H9 (cell line): ENCODE measurements at regions not wholly inside any gene's neighbourhood (a gene's known extent, or its start where the extent isn't known, plus 50 kb on each side); places are given as distances from the start of the nearest gene placed in this dataset.

Source experiments
- DNase-seq: peaks from one replicate; pipeline ENCODE4 v3.0.0-alpha.2; 2017
- H2AFZ ChIP-seq: one replicate; pipeline ENCODE4 v1.6.1; 2013; ENCODE audit warnings: mild to moderate bottlenecking, low read length, control low read depth, moderate library complexity
- H2AK5ac ChIP-seq: 2 replicates; pipeline ENCODE4 v1.6.1; 2013; ENCODE audit warnings: low read length, control low read depth, mixed read lengths; ENCODE audit not compliant: insufficient read length
- H2BK120ac ChIP-seq: one replicate; pipeline ENCODE4 v1.6.1; 2013; ENCODE audit warnings: low read depth, mild to moderate bottlenecking, low read length, control low read depth, inconsistent platforms; ENCODE audit not compliant: poor library complexity, severe bottlenecking
- H2BK12ac ChIP-seq: 2 replicates; pipeline ENCODE4 v1.6.1; 2013; ENCODE audit warnings: low read length, control low read depth, mixed read lengths, low read depth; ENCODE audit not compliant: insufficient read length
- H2BK15ac ChIP-seq: 2 replicates; pipeline ENCODE4 v1.6.1; 2013; ENCODE audit warnings: low read depth, low read length, control low read depth
- H2BK20ac ChIP-seq: one replicate; pipeline ENCODE4 v1.6.1; 2013; ENCODE audit warnings: low read depth, mild to moderate bottlenecking, low read length, control low read depth, inconsistent platforms; ENCODE audit not compliant: poor library complexity, severe bottlenecking
- H2BK5ac ChIP-seq: 2 replicates; pipeline ENCODE4 v1.6.1; 2013; ENCODE audit warnings: low read length, control low read depth, mixed read lengths; ENCODE audit not compliant: insufficient read length
- H3K14ac ChIP-seq: 2 replicates; pipeline ENCODE4 v1.6.1; 2013; ENCODE audit warnings: low read length, control low read depth; ENCODE audit not compliant: insufficient read depth
- H3K18ac ChIP-seq: 2 replicates; pipeline ENCODE4 v1.6.1; 2013; ENCODE audit warnings: low read depth, mild to moderate bottlenecking, mixed read lengths, low read length, control low read depth; ENCODE audit not compliant: insufficient read length
- H3K23ac ChIP-seq: 2 replicates; pipeline ENCODE4 v1.6.1; 2013; ENCODE audit warnings: low read length, control low read depth, mixed read lengths, low read depth; ENCODE audit not compliant: insufficient read length
- H3K23me2 ChIP-seq: 2 replicates; pipeline ENCODE4 v1.6.1; 2013; ENCODE audit warnings: low read depth, mild to moderate bottlenecking, mixed read lengths, low read length, control low read depth; ENCODE audit not compliant: insufficient read length, poor library complexity, severe bottlenecking
- H3K27ac ChIP-seq: 2 replicates; pipeline ENCODE4 v1.5.1; 2013; ENCODE audit warnings: low read length, control low read depth, mixed read lengths, low read depth; ENCODE audit not compliant: insufficient read length
- H3K27me3 ChIP-seq: 2 replicates; pipeline ENCODE4 v1.6.1; 2013; ENCODE audit warnings: low read length, control low read depth, inconsistent platforms; ENCODE audit not compliant: insufficient read depth
- H3K4ac ChIP-seq: 2 replicates; pipeline ENCODE4 v1.6.1; 2013; ENCODE audit warnings: low read depth, mild to moderate bottlenecking, control low read depth, inconsistent platforms, low read length, moderate library complexity
- H3K4me1 ChIP-seq: 2 replicates; pipeline ENCODE4 v1.6.1; 2013; ENCODE audit warnings: low read length, control low read depth, inconsistent platforms; ENCODE audit not compliant: insufficient read depth
- H3K4me2 ChIP-seq: 2 replicates; pipeline ENCODE4 v1.6.1; 2013; ENCODE audit warnings: low read length, control low read depth, mixed read lengths; ENCODE audit not compliant: insufficient read length, insufficient read depth
- H3K56ac ChIP-seq: 2 replicates; pipeline ENCODE4 v1.6.1; 2013; ENCODE audit warnings: low read depth, mild to moderate bottlenecking, mixed read lengths, low read length, control low read depth; ENCODE audit not compliant: insufficient read length
- H3K79me1 ChIP-seq: 2 replicates; pipeline ENCODE4 v1.6.1; 2013; ENCODE audit warnings: low read depth, mild to moderate bottlenecking, moderate library complexity, low read length, control low read depth, inconsistent platforms; ENCODE audit not compliant: insufficient read depth, poor library complexity, severe bottlenecking
- H3K79me2 ChIP-seq: 2 replicates; pipeline ENCODE4 v1.6.1; 2013; ENCODE audit warnings: low read length, control low read depth, inconsistent platforms; ENCODE audit not compliant: insufficient read depth
- H3K9ac ChIP-seq: 2 replicates; pipeline ENCODE4 v1.6.1; 2013; ENCODE audit warnings: low read length, control low read depth, mixed read lengths; ENCODE audit not compliant: insufficient read length; ENCODE audit errors: extremely low read depth
- H3K9me3 ChIP-seq: one replicate; pipeline ENCODE4 v1.6.1; 2013; ENCODE audit warnings: low read depth, low read length, inconsistent platforms; ENCODE audit not compliant: control insufficient read depth
- H3T11ph ChIP-seq: one replicate; pipeline ENCODE4 v1.6.1; 2013; ENCODE audit warnings: mild to moderate bottlenecking, low read length, control low read depth, inconsistent platforms
- H4K20me1 ChIP-seq: one replicate; pipeline ENCODE4 v1.6.1; 2013; ENCODE audit not compliant: control insufficient read depth, insufficient read length, insufficient read depth
- H4K5ac ChIP-seq: 2 replicates; pipeline ENCODE4 v1.6.1; 2013; ENCODE audit warnings: low read depth, mild to moderate bottlenecking, mixed read lengths, low read length, control low read depth; ENCODE audit not compliant: insufficient read length
- H4K8ac ChIP-seq: replicated peaks from 2 replicates; pipeline ENCODE4 v1.6.1; 2013; ENCODE audit warnings: low read length, control low read depth, mixed read lengths, low read depth; ENCODE audit not compliant: insufficient read length
- H4K91ac ChIP-seq: 2 replicates; pipeline ENCODE4 v1.6.1; 2013; ENCODE audit warnings: low read depth, mild to moderate bottlenecking, moderate library complexity, mixed read lengths, low read length, control low read depth; ENCODE audit not compliant: insufficient read length
- H3K27ac Mint-ChIP-seq, 3 experiments: 2 replicates in 2 of 3; 3 replicates in 1 of 3; pipeline ENCODE4 v1.8.0; 2020 to 2021; ENCODE audit warnings: mixed read lengths in 3 of 3, mild to moderate bottlenecking in 1 of 3, moderate library complexity in 1 of 3
- H3K27me3 Mint-ChIP-seq: 2 replicates; pipeline ENCODE4 v1.8.0; 2021; ENCODE audit warnings: low read depth, mild to moderate bottlenecking, moderate library complexity, mixed read lengths
- H3K36me3 Mint-ChIP-seq, 3 experiments: 2 replicates in 2 of 3; 3 replicates in 1 of 3; pipeline ENCODE4 v1.8.0; 2020 to 2021; ENCODE audit warnings: low read depth in 3 of 3, mixed read lengths in 3 of 3; ENCODE audit not compliant: insufficient read depth in 1 of 3
- H3K4me1 Mint-ChIP-seq, 2 experiments: 2 replicates each; pipeline ENCODE4 v1.8.0; 2020; ENCODE audit warnings: mixed read lengths in 2 of 2
- H3K4me3 Mint-ChIP-seq, 2 experiments: 2 replicates in 1 of 2; 3 replicates in 1 of 2; pipeline ENCODE4 v1.8.0; 2020 to 2021; ENCODE audit warnings: mild to moderate bottlenecking in 2 of 2, mixed read lengths in 2 of 2, moderate library complexity in 1 of 2
- H3K9me3 Mint-ChIP-seq, 2 experiments: 2 replicates in 1 of 2; 3 replicates in 1 of 2; pipeline ENCODE4 v1.8.0; 2020; ENCODE audit warnings: mild to moderate bottlenecking in 2 of 2, mixed read lengths in 2 of 2, moderate library complexity in 1 of 2
- WGBS: extraction: QIAGEN DNeasy Blood & Tissue Kit; methylation state at CpG from one replicate; pipeline ENCODE4 v1.1.7; 2013; ENCODE audit warnings: missing lambda C conversion rate, low lambda C conversion rate, mixed read lengths; ENCODE audit not compliant: insufficient read length; ENCODE audit errors: extremely low coverage; 5-methylcytosine and 5-hydroxymethylcytosine counted together
- TF ChIP-seq, protein P1 (sequence below): fragments of 200-600 bp; sonication (generic); conservative IDR thresholded peaks from 3 replicates; pipeline ENCODE4 v1.8.0; 2021; ENCODE audit warnings: antibody characterized with exemption, mild to moderate bottlenecking

DNA sequence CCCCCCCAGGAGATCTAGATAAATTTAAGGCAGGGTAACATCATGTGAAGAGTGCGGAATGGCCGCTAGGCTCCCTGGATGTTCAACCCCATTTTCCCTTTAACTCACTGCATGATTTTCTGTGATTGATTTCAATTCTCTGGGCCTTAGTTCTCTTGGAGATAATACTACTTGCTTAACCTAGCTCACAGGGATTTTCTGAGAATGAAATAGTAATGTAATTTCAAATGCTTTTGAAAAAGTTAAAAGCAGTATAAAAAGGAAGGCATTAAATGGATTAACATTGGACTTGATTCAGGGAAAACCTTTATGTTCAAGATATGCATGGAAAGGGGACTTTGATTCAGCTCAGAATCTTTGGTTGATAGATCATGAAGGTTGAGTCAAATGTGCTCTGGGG is 90.9 kb downstream of the KIF4B start:
- H2BK20ac ChIP-seq = no peak overlapping the region

More for the DNA sequence above, 90.9 kb downstream of the KIF4B start:
- TF ChIP-seq, protein P1, sequence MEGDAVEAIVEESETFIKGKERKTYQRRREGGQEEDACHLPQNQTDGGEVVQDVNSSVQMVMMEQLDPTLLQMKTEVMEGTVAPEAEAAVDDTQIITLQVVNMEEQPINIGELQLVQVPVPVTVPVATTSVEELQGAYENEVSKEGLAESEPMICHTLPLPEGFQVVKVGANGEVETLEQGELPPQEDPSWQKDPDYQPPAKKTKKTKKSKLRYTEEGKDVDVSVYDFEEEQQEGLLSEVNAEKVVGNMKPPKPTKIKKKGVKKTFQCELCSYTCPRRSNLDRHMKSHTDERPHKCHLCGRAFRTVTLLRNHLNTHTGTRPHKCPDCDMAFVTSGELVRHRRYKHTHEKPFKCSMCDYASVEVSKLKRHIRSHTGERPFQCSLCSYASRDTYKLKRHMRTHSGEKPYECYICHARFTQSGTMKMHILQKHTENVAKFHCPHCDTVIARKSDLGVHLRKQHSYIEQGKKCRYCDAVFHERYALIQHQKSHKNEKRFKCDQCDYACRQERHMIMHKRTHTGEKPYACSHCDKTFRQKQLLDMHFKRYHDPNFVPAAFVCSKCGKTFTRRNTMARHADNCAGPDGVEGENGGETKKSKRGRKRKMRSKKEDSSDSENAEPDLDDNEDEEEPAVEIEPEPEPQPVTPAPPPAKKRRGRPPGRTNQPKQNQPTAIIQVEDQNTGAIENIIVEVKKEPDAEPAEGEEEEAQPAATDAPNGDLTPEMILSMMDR = no peak
- H2BK15ac ChIP-seq = no peak overlapping the region
- no peak overlapping the region for H2AFZ ChIP-seq
- WGBS = no CpG with 5 or more reads among the region's 2 CpGs
- H2BK120ac ChIP-seq = no peak overlapping the region
- H3K27ac ChIP-seq = no peak overlapping the region
- no peaks in the 10 kb centered on the region for H4K20me1 ChIP-seq
- H2AK5ac ChIP-seq = no peak overlapping the region
- no peak overlapping the region for H3K56ac ChIP-seq
- H4K5ac ChIP-seq = no peak overlapping the region
- H3K79me1 ChIP-seq = no peaks in the 10 kb centered on the region
- Mint-ChIP-seq H3K27ac (no peak overlapping the region), H3K4me1 (no peaks in the 10 kb centered on the region), H3K9me3 (no peaks in the 10 kb centered on the region), H3K4me3 (no peak overlapping the region), H3K27me3 (no peaks in the 10 kb centered on the region), H3K36me3 (no peaks in the 10 kb centered on the region)
- H4K8ac ChIP-seq = no peak overlapping the region
- no peak overlapping the region for H3K14ac ChIP-seq
- no peak for DNase-seq
- no peak overlapping the region for H2BK12ac ChIP-seq
- no peaks in the 10 kb centered on the region for H3K79me2 ChIP-seq
- no peaks in the 10 kb centered on the region for H3K9me3 ChIP-seq
- no peaks in the 10 kb centered on the region for H3K4me1 ChIP-seq
- no peak overlapping the region for H3K18ac ChIP-seq
- H2BK5ac ChIP-seq = no peak overlapping the region
- H3K4me2 ChIP-seq = no peak overlapping the region
- no peaks in the 10 kb centered on the region for H3K27me3 ChIP-seq
- no peak overlapping the region for H3K23ac ChIP-seq
- no peak overlapping the region for H4K91ac ChIP-seq
- H3K23me2 ChIP-seq = no peaks in the 10 kb centered on the region
- no peak overlapping the region for H3T11ph ChIP-seq
- no peak overlapping the region for H3K9ac ChIP-seq
- no peak overlapping the region for H3K4ac ChIP-seq
